CD14-positive monocyte (primary cell): ENCODE measurements at regions not wholly inside any gene's neighbourhood (a gene's known extent, or its start where the extent isn't known, plus 50 kb on each side); places are given as distances from the start of the nearest gene placed in this dataset.

Source experiments
- DNase-seq, 3 donors: peaks; one replicate each; pipeline ENCODE4 v3.0.0-alpha.2; 2011 to 2022
- H2AFZ ChIP-seq: 2 replicates; pipeline ENCODE4 v1.6.0; 2012; ENCODE audit warnings: mild to moderate bottlenecking, low read depth, low read length, inconsistent platforms; ENCODE audit not compliant: insufficient read depth, poor library complexity, severe bottlenecking
- H3K27ac ChIP-seq, 2 donors: 1 replicate in 1 of 2; 2 replicates in 1 of 2; pipeline ENCODE4 v1.5.1; 2012 to 2013; ENCODE audit warnings: low read length in 2 of 2, control low read depth in 1 of 2, inconsistent platforms in 1 of 2, low read depth in 1 of 2, mild to moderate bottlenecking in 1 of 2
- H3K27me3 ChIP-seq, 2 donors: one replicate each; pipeline versions ENCODE4 v1.6.0 to v1.6.1; 2011 to 2013; ENCODE audit warnings: low read length in 2 of 2; ENCODE audit not compliant: control insufficient read depth in 2 of 2, insufficient read depth in 2 of 2
- H3K36me3 ChIP-seq, 2 donors: replicated peaks in 1 of 2; 1 replicate in 1 of 2; 2 replicates in 1 of 2; pipeline versions ENCODE4 v1.5.1 to v1.6.1; 2012 to 2013; ENCODE audit warnings: low read length in 2 of 2, control low read depth in 1 of 2, inconsistent platforms in 1 of 2, mild to moderate bottlenecking in 1 of 2; ENCODE audit not compliant: insufficient read depth in 2 of 2, control insufficient read depth in 1 of 2
- H3K4me1 ChIP-seq, 2 donors: 1 replicate in 1 of 2; 2 replicates in 1 of 2; pipeline versions ENCODE4 v1.5.1 to v1.6.1; 2012 to 2013; ENCODE audit warnings: low read length in 2 of 2, control low read depth in 1 of 2, inconsistent platforms in 1 of 2, mild to moderate bottlenecking in 1 of 2, moderate library complexity in 1 of 2; ENCODE audit not compliant: insufficient read depth in 2 of 2, control insufficient read depth in 1 of 2
- H3K4me2 ChIP-seq: replicated peaks from 2 replicates; pipeline ENCODE3; 2012; ENCODE audit warnings: low read length, moderate library complexity, mild to moderate bottlenecking; ENCODE audit not compliant: poor library complexity, severe bottlenecking; ENCODE audit errors: extremely low read depth
- H3K4me3 ChIP-seq, 3 experiments: fragments of 200-600 bp in 1 of 3; sonication (generic) in 1 of 3; replicated peaks in 1 of 3; 1 replicate in 2 of 3; 2 replicates in 1 of 3; pipeline ENCODE4 v1.5.1; 2011 to 2013; ENCODE audit warnings: low read length in 3 of 3, mild to moderate bottlenecking in 3 of 3, control low read depth in 2 of 3, low read depth in 2 of 3, inconsistent platforms in 1 of 3, moderate library complexity in 1 of 3
- H3K79me2 ChIP-seq: 2 replicates; pipeline ENCODE4 v1.6.0; 2012; ENCODE audit warnings: mild to moderate bottlenecking, control low read depth, inconsistent platforms, low read length, moderate library complexity; ENCODE audit not compliant: insufficient read depth
- H3K9ac ChIP-seq: 2 replicates; pipeline ENCODE4 v1.6.0; 2017; ENCODE audit warnings: low read length, mild to moderate bottlenecking; ENCODE audit not compliant: insufficient read depth, poor library complexity, severe bottlenecking
- H3K9me3 ChIP-seq, 2 donors: replicated peaks in 1 of 2; 1 replicate in 1 of 2; 2 replicates in 1 of 2; pipeline versions ENCODE4 v1.5.1 to v1.6.1; 2012 to 2013; ENCODE audit warnings: low read length in 2 of 2, control low read depth in 1 of 2; ENCODE audit not compliant: control insufficient read depth in 1 of 2, insufficient read depth in 1 of 2
- H4K20me1 ChIP-seq: 2 replicates; pipeline ENCODE4 v1.6.0; 2012; ENCODE audit warnings: mild to moderate bottlenecking, low read length, control low read depth, moderate library complexity; ENCODE audit not compliant: insufficient read depth
- H3K27ac Mint-ChIP-seq, 7 donors: one replicate each; pipeline ENCODE4 v1.8.0; 2020; ENCODE audit warnings: mild to moderate bottlenecking in 7 of 7, mixed read lengths in 7 of 7, moderate library complexity in 6 of 7, inconsistent platforms in 2 of 7
- H3K27me3 Mint-ChIP-seq, 3 donors: one replicate each; pipeline ENCODE4 v1.8.0; 2021 to 2022; ENCODE audit warnings: low read depth in 3 of 3, mild to moderate bottlenecking in 3 of 3, mixed read lengths in 3 of 3, moderate library complexity in 3 of 3, inconsistent platforms in 1 of 3
- H3K36me3 Mint-ChIP-seq, 2 donors: one replicate each; pipeline ENCODE4 v1.8.0; 2020; ENCODE audit warnings: mixed read lengths in 2 of 2, inconsistent platforms in 1 of 2, mild to moderate bottlenecking in 1 of 2
- H3K4me1 Mint-ChIP-seq: one replicate; pipeline ENCODE4 v1.8.0; 2020; ENCODE audit warnings: mild to moderate bottlenecking, mixed read lengths
- H3K4me3 Mint-ChIP-seq, 2 donors: one replicate each; pipeline ENCODE4 v1.8.0; 2020; ENCODE audit warnings: mild to moderate bottlenecking in 2 of 2, mixed read lengths in 2 of 2, moderate library complexity in 1 of 2
- H3K9me3 Mint-ChIP-seq, 7 donors: one replicate each; pipeline ENCODE4 v1.8.0; 2020 to 2022; ENCODE audit warnings: mixed read lengths in 7 of 7, mild to moderate bottlenecking in 6 of 7, moderate library complexity in 6 of 7, inconsistent platforms in 2 of 7
- CTCF ChIP-seq: fragments of 200-600 bp; IDR thresholded peaks from one replicate; pipeline ENCODE4 v1.8.0; 2022; ENCODE audit warnings: antibody characterized with exemption, mild to moderate bottlenecking
- WGBS: methylation state at CpG from one replicate; pipeline ENCODE4 v1.1.5; 2013; ENCODE audit warnings: missing lambda C conversion rate; ENCODE audit not compliant: insufficient coverage; 5-methylcytosine and 5-hydroxymethylcytosine counted together
- intact Hi-C, 2 donors: fragments of 100-400 bp; cut with micrococcal nuclease; formaldehyde crosslinking; loops; one replicate each; pipeline versions ENCODE4 v1.15.0 to v1.15.1; 2023

- H3K4me2 ChIP-seq, result no peak overlapping the region
- H3K9ac ChIP-seq, result no peak overlapping the region
These were observed 114.0 kb downstream of the KCTD12 start for GRCh38 chr13:76772241-76772640.

GRCh38 chr13:76769271-76769791, 116.9 kb downstream of the KCTD12 start:
- H3K36me3 ChIP-seq, result no peaks in the 10 kb centered on the region
- TF ChIP-seq CTCF, result no peak
- H3K36me3 Mint-ChIP-seq, result no peaks in the 10 kb centered on the region
- no peaks in the 10 kb centered on the region for H3K79me2 ChIP-seq
- no peak overlapping the region for H3K4me3 Mint-ChIP-seq
- no peak overlapping the region for H3K4me3 ChIP-seq
- no peaks in the 10 kb centered on the region for H3K27me3 ChIP-seq
- H3K4me2 ChIP-seq, result no peak overlapping the region
- peaks cover 13 to 19% of the 10 kb centered on the region in 2 donors for H3K4me1 ChIP-seq
- WGBS, result 7% methylated on average over 2 of the region's 4 CpGs
- H3K27ac Mint-ChIP-seq, result no peak overlapping the region
- H3K4me1 Mint-ChIP-seq, result peaks cover 31% of the 10 kb centered on the region
- no peak overlapping the region for H3K9ac ChIP-seq
- H3K9me3 ChIP-seq, result no peaks in the 10 kb centered on the region
- peaks cover 0 to 4% (median 0%) of the 10 kb centered on the region in 7 donors for H3K9me3 Mint-ChIP-seq
- DNase-seq, result no peak
- no peaks in the 10 kb centered on the region for H4K20me1 ChIP-seq
- intact Hi-C loops, result no loop called here
- no peak overlapping the region for H2AFZ ChIP-seq
- peaks cover 0 to 2% (median 0%) of the 10 kb centered on the region in 3 donors for H3K27me3 Mint-ChIP-seq
- H3K27ac ChIP-seq, result no peak overlapping the region

More at GRCh38 chr13:76772241-76772640, 114.0 kb downstream of the KCTD12 start:
- Histone ChIP-seq H3K79me2 (no peaks in the 10 kb centered on the region), H2AFZ (no peak overlapping the region), H4K20me1 (no peaks in the 10 kb centered on the region), H3K36me3 (no peaks in the 10 kb centered on the region), H3K27ac (no peak overlapping the region), H3K4me1 (peaks cover 6 to 9% of the 10 kb centered on the region in 2 donors), H3K27me3 (no peaks in the 10 kb centered on the region), H3K9me3 (no peaks in the 10 kb centered on the region), H3K4me3 (no peak overlapping the region)
- peaks cover 0 to 3% of the 10 kb centered on the region in 2 donors for H3K36me3 Mint-ChIP-seq
- no CpG with 5 or more reads among the region's 1 CpG for WGBS
- intact Hi-C loops, result no loop called here
- peaks cover 31% of the 10 kb centered on the region for H3K4me1 Mint-ChIP-seq
- no peak for DNase-seq
- H3K4me3 Mint-ChIP-seq, result no peak overlapping the region
- peaks cover 0 to 3% (median 0%) of the 10 kb centered on the region in 7 donors for H3K9me3 Mint-ChIP-seq
- TF ChIP-seq CTCF, result no peak
- no peaks in the 10 kb centered on the region for H3K27me3 Mint-ChIP-seq
- no peak overlapping the region for H3K27ac Mint-ChIP-seq
